Neuronal stem cell (in vitro differentiated cells): ENCODE measurements at regions not wholly inside any gene's neighbourhood (a gene's known extent, or its start where the extent isn't known, plus 50 kb on each side); places are given as distances from the start of the nearest gene placed in this dataset.
"Not testable (repeated sequence)": the region's sequence is repeated elsewhere in the genome, so short reads cannot be mapped to it uniquely, and the experiment has no call there.

Experiments
- DNase-seq: peaks from one replicate; pipeline ENCODE4 v3.0.0-alpha.2; 2013; ENCODE audit warnings: low spot score
- H2AFZ ChIP-seq: one replicate; pipeline ENCODE4 v1.6.1; 2013; ENCODE audit warnings: mild to moderate bottlenecking, low read length, inconsistent platforms
- H2AK5ac ChIP-seq: 2 replicates; pipeline ENCODE4 v1.6.1; 2013; ENCODE audit warnings: low read depth, mild to moderate bottlenecking, inconsistent platforms, low read length, moderate library complexity, mixed read lengths
- H2BK120ac ChIP-seq: 2 replicates; pipeline ENCODE4 v1.6.1; 2013; ENCODE audit warnings: low read depth, mild to moderate bottlenecking, inconsistent platforms, low read length, moderate library complexity, mixed read lengths
- H2BK12ac ChIP-seq: one replicate; pipeline ENCODE4 v1.6.1; 2013; ENCODE audit warnings: low read length, inconsistent platforms
- H2BK15ac ChIP-seq: 2 replicates; pipeline ENCODE4 v1.6.1; 2013; ENCODE audit warnings: mild to moderate bottlenecking, low read length, inconsistent platforms, mixed read lengths
- H2BK5ac ChIP-seq: one replicate; pipeline ENCODE4 v1.6.1; 2013; ENCODE audit warnings: inconsistent platforms, mild to moderate bottlenecking, low read length, moderate library complexity
- H3K14ac ChIP-seq: one replicate; pipeline ENCODE4 v1.6.1; 2013; ENCODE audit warnings: low read length, inconsistent platforms
- H3K18ac ChIP-seq: 2 replicates; pipeline ENCODE4 v1.6.1; 2013; ENCODE audit warnings: low read length, inconsistent platforms
- H3K23ac ChIP-seq: 2 replicates; pipeline ENCODE4 v1.6.1; 2013; ENCODE audit warnings: low read depth, mild to moderate bottlenecking, mixed read lengths, low read length, inconsistent platforms; ENCODE audit not compliant: poor library complexity
- H3K27ac ChIP-seq: replicated peaks from 3 replicates; pipeline ENCODE4 v1.5.1; 2013; ENCODE audit warnings: low read length, inconsistent platforms
- H3K27me3 ChIP-seq, 3 experiments: 2 replicates each; pipeline ENCODE4 v1.6.1; 2013; ENCODE audit warnings: low read length in 3 of 3, mild to moderate bottlenecking in 2 of 3, inconsistent platforms in 1 of 3, low read depth in 1 of 3, mixed read lengths in 1 of 3, moderate library complexity in 1 of 3; ENCODE audit not compliant: control insufficient read depth in 3 of 3, insufficient read depth in 3 of 3
- H3K36me3 ChIP-seq, 2 donors: replicated peaks in 1 of 2; 2 replicates each; pipeline ENCODE4 v1.6.1; 2013; ENCODE audit warnings: low read length in 2 of 2; ENCODE audit not compliant: control insufficient read depth in 2 of 2, insufficient read depth in 2 of 2
- H3K4ac ChIP-seq: 2 replicates; pipeline ENCODE4 v1.6.1; 2013; ENCODE audit warnings: inconsistent platforms, mild to moderate bottlenecking, low read length, moderate library complexity
- H3K4me1 ChIP-seq, 2 donors: 1 replicate in 1 of 2; 2 replicates in 1 of 2; pipeline ENCODE4 v1.6.1; 2013; ENCODE audit warnings: low read length in 2 of 2, low read depth in 1 of 2; ENCODE audit not compliant: control insufficient read depth in 2 of 2, insufficient read depth in 1 of 2
- H3K4me2 ChIP-seq: one replicate; pipeline ENCODE4 v1.6.1; 2013; ENCODE audit warnings: mild to moderate bottlenecking, low read length, inconsistent platforms; ENCODE audit not compliant: insufficient read depth, poor library complexity, severe bottlenecking
- H3K4me3 ChIP-seq, 2 donors: 2 replicates each; pipeline ENCODE4 v1.5.1; 2013; ENCODE audit warnings: low read length in 2 of 2, mild to moderate bottlenecking in 2 of 2, inconsistent platforms in 1 of 2, moderate library complexity in 1 of 2
- H3K79me1 ChIP-seq: one replicate; pipeline ENCODE4 v1.6.1; 2013; ENCODE audit warnings: low read depth, mild to moderate bottlenecking, inconsistent platforms, low read length, moderate library complexity
- H3K9ac ChIP-seq: one replicate; pipeline ENCODE4 v1.6.1; 2013; ENCODE audit warnings: mild to moderate bottlenecking, low read depth, low read length, inconsistent platforms; ENCODE audit not compliant: poor library complexity
- H3K9me3 ChIP-seq, 2 donors: replicated peaks in 1 of 2; 2 replicates each; pipeline versions ENCODE3 to v1.6.1; 2013; ENCODE audit warnings: low read length in 2 of 2, mild to moderate bottlenecking in 2 of 2, inconsistent platforms in 1 of 2, low read depth in 1 of 2, mixed read lengths in 1 of 2, moderate library complexity in 1 of 2; ENCODE audit not compliant: control insufficient read depth in 2 of 2, insufficient read depth in 1 of 2
- H4K8ac ChIP-seq: one replicate; pipeline ENCODE4 v1.6.1; 2013; ENCODE audit warnings: low read depth, mild to moderate bottlenecking, inconsistent platforms, low read length, moderate library complexity
- H4K91ac ChIP-seq: one replicate; pipeline ENCODE4 v1.6.1; 2013; ENCODE audit warnings: low read length, low read depth, mild to moderate bottlenecking, inconsistent platforms; ENCODE audit not compliant: poor library complexity
- WGBS, 2 donors: extraction: QIAGEN DNeasy Blood & Tissue Kit; methylation state at CpG; one replicate each; pipeline ENCODE4 v1.1.7; 2013; ENCODE audit warnings: missing lambda C conversion rate in 2 of 2, mixed read lengths in 1 of 2; ENCODE audit not compliant: insufficient read length in 2 of 2, insufficient replicate concordance in 1 of 2; ENCODE audit errors: extremely low coverage in 2 of 2; 5-methylcytosine and 5-hydroxymethylcytosine counted together

- H4K8ac ChIP-seq, H3K27me3 ChIP-seq, H3K36me3 ChIP-seq, H2BK120ac ChIP-seq, H4K91ac ChIP-seq, H3K4me2 ChIP-seq, H3K9ac ChIP-seq, H3K9me3 ChIP-seq, H3K4ac ChIP-seq, H2BK15ac ChIP-seq, H3K4me3 ChIP-seq, H3K18ac ChIP-seq, H2BK12ac ChIP-seq, H3K14ac ChIP-seq, H2AK5ac ChIP-seq, DNase-seq, H3K27ac ChIP-seq, H3K23ac ChIP-seq, H2AFZ ChIP-seq, H2BK5ac ChIP-seq, H3K4me1 ChIP-seq, H3K79me1 ChIP-seq: not testable (repeated sequence)
- WGBS, 2 donors: no CpG with 5 or more reads among the region's 8 CpGs
Measured at GRCh38 chr1:206404309-206405027, 65.8 kb upstream of the IKBKE start.

DNA sequence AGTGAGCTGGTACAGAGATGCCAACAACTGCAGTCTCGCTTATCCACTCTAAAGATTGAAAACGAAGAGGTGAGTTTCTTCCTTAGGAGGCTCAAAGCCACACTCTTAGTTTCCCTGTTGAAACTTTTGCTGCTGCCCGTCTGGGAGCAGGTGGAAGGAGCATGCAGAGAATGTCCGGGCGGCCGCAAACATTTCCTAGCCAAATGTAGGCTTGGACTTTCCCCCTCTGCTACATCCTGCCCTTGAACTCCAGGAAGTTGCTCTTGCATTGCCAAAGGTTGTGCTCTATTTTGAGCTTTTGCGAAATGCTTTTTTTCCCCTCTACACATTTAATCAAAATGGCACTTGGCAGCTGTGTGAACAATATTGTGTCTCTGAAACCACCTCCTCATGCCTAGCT is 65.0 kb upstream of the IKBKE start:
- not testable (repeated sequence) for H3K23ac ChIP-seq, H2AFZ ChIP-seq, H3K9me3 ChIP-seq, H4K91ac ChIP-seq, H3K9ac ChIP-seq, H3K4me2 ChIP-seq, H2BK5ac ChIP-seq, H3K4ac ChIP-seq, H2BK12ac ChIP-seq, H3K79me1 ChIP-seq, H2BK15ac ChIP-seq, H2AK5ac ChIP-seq, H3K4me3 ChIP-seq, H3K14ac ChIP-seq, H2BK120ac ChIP-seq, DNase-seq, H4K8ac ChIP-seq, H3K27ac ChIP-seq, H3K4me1 ChIP-seq, H3K27me3 ChIP-seq, H3K18ac ChIP-seq
- H3K36me3 ChIP-seq: peaks cover 0 to 11% of the 10 kb centered on the region in 2 donors
- WGBS, 2 donors: no CpG with 5 or more reads among the region's 7 CpGs

DNA sequence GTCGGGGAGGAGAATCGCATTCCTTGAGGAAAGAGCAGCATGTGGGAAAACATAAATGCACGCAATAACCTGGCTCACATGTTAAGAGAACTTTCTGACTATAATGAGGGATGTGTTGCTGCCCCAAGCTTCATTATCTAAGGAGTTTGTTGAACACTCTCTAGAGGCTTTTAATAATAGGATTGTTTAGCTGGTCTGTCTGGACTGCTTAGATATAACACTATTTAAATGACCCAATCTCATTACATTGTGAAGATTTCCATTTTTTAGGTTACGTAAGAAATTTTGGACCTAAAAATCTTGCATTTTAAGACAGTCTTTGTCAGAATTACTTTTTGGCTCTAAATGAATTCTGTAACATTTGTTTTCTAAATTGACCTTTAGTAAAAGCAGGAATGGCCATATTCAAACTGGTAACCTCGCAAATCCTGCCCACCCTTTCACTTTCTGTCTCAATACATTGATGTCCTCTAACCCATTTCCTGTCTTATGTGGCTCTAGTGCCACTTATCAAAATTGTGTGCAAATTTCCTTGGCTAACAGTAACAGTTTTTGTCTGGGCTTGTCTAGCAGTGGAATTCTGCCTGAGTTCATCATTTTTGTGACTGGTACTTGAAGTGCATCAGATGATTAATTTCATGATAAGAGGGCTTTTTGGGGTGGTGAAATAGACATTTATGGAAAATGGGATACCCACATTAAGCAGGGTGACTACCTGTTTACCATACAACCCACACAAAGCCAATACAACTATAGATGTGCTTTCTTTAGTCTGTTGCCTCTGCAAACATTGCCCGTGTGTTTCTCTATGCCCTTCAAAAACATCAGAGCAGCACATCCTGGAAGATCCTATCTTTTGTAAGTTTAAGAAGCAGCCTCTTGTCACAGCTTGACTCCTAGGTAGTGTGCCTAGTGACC is 61.6 kb upstream of the IKBKE start:
- no CpG with 5 or more reads among the region's 6 CpGs for WGBS, 2 donors
- not testable (repeated sequence) for H3K4me3 ChIP-seq, H3K18ac ChIP-seq, H3K27ac ChIP-seq, H3K79me1 ChIP-seq, H3K27me3 ChIP-seq, H2BK120ac ChIP-seq, H2BK5ac ChIP-seq, H2AK5ac ChIP-seq, H2BK12ac ChIP-seq, H3K4ac ChIP-seq, H3K4me2 ChIP-seq, H3K9ac ChIP-seq, H3K14ac ChIP-seq, H4K8ac ChIP-seq, H4K91ac ChIP-seq, H3K4me1 ChIP-seq, H3K23ac ChIP-seq, H2AFZ ChIP-seq, H2BK15ac ChIP-seq, H3K9me3 ChIP-seq, DNase-seq
- H3K36me3 ChIP-seq: peaks cover 4 to 36% of the 10 kb centered on the region in 2 donors

DNA sequence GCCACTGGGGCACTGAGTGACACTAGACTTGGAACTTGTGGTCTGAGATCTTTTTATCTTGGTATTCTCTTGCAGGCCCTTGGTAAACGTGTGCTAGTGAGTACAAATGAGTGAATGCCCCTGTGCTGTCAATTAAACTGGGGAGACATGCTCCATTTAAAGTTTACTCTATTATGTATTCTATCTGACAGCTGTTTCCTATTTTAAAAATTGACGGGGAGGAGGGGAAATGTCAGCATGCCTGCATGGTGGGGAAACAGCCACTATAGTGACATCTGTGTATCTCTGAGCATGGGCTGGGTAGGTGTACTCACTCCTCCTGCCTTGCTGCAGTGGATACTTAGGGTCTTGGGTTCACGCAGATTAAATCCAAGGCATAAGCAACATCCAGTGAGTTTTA is 59.0 kb upstream of the IKBKE start:
- H3K9ac ChIP-seq: no peak overlapping the region
- WGBS, 2 donors: no CpG with 5 or more reads among the region's 3 CpGs
- peaks cover 4 to 61% of the 10 kb centered on the region in 2 donors for H3K36me3 ChIP-seq
- H2BK5ac ChIP-seq: no peak overlapping the region
- H2AK5ac ChIP-seq: no peak overlapping the region
- no peak overlapping the region for H2BK120ac ChIP-seq
- H3K18ac ChIP-seq: no peak overlapping the region
- H3K23ac ChIP-seq: no peak overlapping the region
- no peak overlapping the region for H3K14ac ChIP-seq
- H3K4me2 ChIP-seq: no peak overlapping the region
- H2BK12ac ChIP-seq: no peak overlapping the region
- H3K27me3 ChIP-seq: peaks cover 0 to 2% (median 0%) of the 10 kb centered on the region in 3 experiments
- H3K9me3 ChIP-seq: no peaks in the 10 kb centered on the region
- H4K8ac ChIP-seq: no peak overlapping the region
- peaks cover 0 to 3% of the 10 kb centered on the region in 2 donors for H3K4me1 ChIP-seq
- no peak overlapping the region for H4K91ac ChIP-seq
- no peak for DNase-seq
- H3K79me1 ChIP-seq: no peaks in the 10 kb centered on the region
- H3K4ac ChIP-seq: no peak overlapping the region
- H3K4me3 ChIP-seq: no peak overlapping the region
- no peak overlapping the region for H2AFZ ChIP-seq
- H3K27ac ChIP-seq: no peak overlapping the region
- no peak overlapping the region for H2BK15ac ChIP-seq
